K562 (cell line): ENCODE measurements at regions not wholly inside any gene's neighbourhood (a gene's known extent, or its start where the extent isn't known, plus 50 kb on each side); places are given as distances from the start of the nearest gene placed in this dataset.

Experiments used
- ATAC-seq: fragments of 200-7000 bp; cut with Tn5 transposase; 3 replicates; pipeline ENCODE4 v1.9.1; 2020; ENCODE audit warnings: moderate library complexity
- BruUV-seq: library from RNA; stranded (reverse); fragments of 400-500 nt; replicated peaks from 2 replicates; lab custom pipeline; 2021; lab: Mats Ljungman, UMichigan
- CTCF ChIA-PET: fragments of 300-600 bp; formaldehyde crosslinking; extraction: SDS; loops from one replicate; lab custom pipeline; 2021; ENCODE audit warnings: low intra/inter-chr PET ratio; lab: Yijun Ruan, JAX
- POLR2A ChIA-PET: fragments of 300-600, 350-650 bp; sonication (Branson Sonifier 250); formaldehyde crosslinking; extraction: SDS; loops from one replicate; lab custom pipeline; 2021; ENCODE audit warnings: antibody characterized with exemption, inconsistent platforms; lab: Yijun Ruan, JAX
- DNase-seq, 4 experiments: peaks; one replicate each; pipeline versions ENCODE4 v3.0.0 to v3.0.0-alpha.2; 2011 to 2018; ENCODE audit warnings: low spot score in 3 of 4, mixed read lengths in 3 of 4; ENCODE audit errors: extremely low read depth in 1 of 4
- FAIRE-seq: peaks from 2 replicates; lab custom pipeline; 2011; peaks lifted over from hg19 to GRCh38; lab: Jason Lieb, UNC
- H2AFZ ChIP-seq: 2 replicates; pipeline ENCODE4 v1.6.0; 2011; ENCODE audit warnings: low read depth, low read length, control low read depth, inconsistent platforms
- H3K27ac ChIP-seq: fragments of 200-600 bp; 3 replicates; pipeline ENCODE4 v1.8.0; 2011; ENCODE audit warnings: low read depth, mild to moderate bottlenecking, control low read depth, inconsistent platforms, low read length, moderate library complexity, mixed read lengths; ENCODE audit errors: extremely low read depth
- H3K27me3 ChIP-seq, 2 experiments: fragments of 300-600 bp in 1 of 2; 2 replicates in 1 of 2; 3 replicates in 1 of 2; pipeline versions ENCODE4 v1.6.0 to v1.8.0; 2011; ENCODE audit warnings: inconsistent platforms in 2 of 2, low read length in 2 of 2, mild to moderate bottlenecking in 1 of 2, mixed read lengths in 1 of 2, moderate library complexity in 1 of 2; ENCODE audit not compliant: control insufficient read depth in 2 of 2, insufficient read depth in 2 of 2
- H3K36me3 ChIP-seq: fragments of 300-600 bp; 3 replicates; pipeline ENCODE4 v1.8.0; 2011; ENCODE audit warnings: mild to moderate bottlenecking, low read length, inconsistent platforms; ENCODE audit not compliant: control insufficient read depth, insufficient read depth
- H3K4me1 ChIP-seq, 2 experiments: fragments of 200-600 bp in 1 of 2; replicated peaks in 1 of 2; 2 replicates in 1 of 2; 3 replicates in 1 of 2; pipeline versions ENCODE4 v1.5.1 to v1.8.0; 2011; ENCODE audit warnings: inconsistent platforms in 2 of 2, low read length in 2 of 2, mild to moderate bottlenecking in 1 of 2, mixed read lengths in 1 of 2, moderate library complexity in 1 of 2; ENCODE audit not compliant: control insufficient read depth in 2 of 2, insufficient read depth in 2 of 2
- H3K4me2 ChIP-seq: 2 replicates; pipeline ENCODE4 v1.6.1; 2011; ENCODE audit warnings: low read length, control low read depth, inconsistent platforms, mixed read lengths; ENCODE audit not compliant: insufficient read depth
- H3K4me3 ChIP-seq: fragments of 200-600 bp; sonication (generic), shearing (Covaris generic); 2 replicates; pipeline ENCODE4 v1.5.1; 2016; ENCODE audit warnings: control low read depth, inconsistent platforms
- H3K79me2 ChIP-seq: fragments of 200-600 bp; 3 replicates; pipeline ENCODE4 v1.8.0; 2011; ENCODE audit warnings: low read length, inconsistent platforms; ENCODE audit not compliant: control insufficient read depth, insufficient read depth
- H3K9ac ChIP-seq, 2 experiments: 2 replicates each; pipeline versions ENCODE4 v1.6.0 to v1.6.1; 2011; ENCODE audit warnings: low read depth in 2 of 2, low read length in 2 of 2, control low read depth in 1 of 2, inconsistent platforms in 1 of 2, mild to moderate bottlenecking in 1 of 2, mixed read lengths in 1 of 2; ENCODE audit not compliant: insufficient read depth in 1 of 2
- H3K9me1 ChIP-seq: one replicate; pipeline ENCODE4 v1.6.0; 2011; ENCODE audit warnings: inconsistent platforms, mild to moderate bottlenecking, low read length, moderate library complexity; ENCODE audit not compliant: control insufficient read depth, insufficient read depth
- H3K9me3 ChIP-seq: replicated peaks from 2 replicates; pipeline ENCODE4 v1.5.1; 2011; ENCODE audit warnings: low read depth, low read length, inconsistent platforms; ENCODE audit not compliant: control insufficient read depth, insufficient read depth
- H4K20me1 ChIP-seq: replicated peaks from 2 replicates; pipeline ENCODE4 v1.6.1; 2011; ENCODE audit warnings: low read length, inconsistent platforms, mixed read lengths; ENCODE audit not compliant: control insufficient read depth, insufficient read depth
- CBX1 ChIP-seq: sonication (generic); IDR thresholded peaks from 2 replicates; pipeline ENCODE4 v1.6.1; 2016; ENCODE audit warnings: antibody characterized with exemption, low read depth, mild to moderate bottlenecking
- EHMT2 ChIP-seq: fragments of 450-650 bp; IDR thresholded peaks from 2 replicates; pipeline ENCODE4 v1.6.1; 2018; ENCODE audit warnings: antibody characterized with exemption
- LEF1 ChIP-seq: fragments of 450-650 bp; IDR thresholded peaks from 2 replicates; pipeline ENCODE4 v1.6.1; 2016; ENCODE audit warnings: mild to moderate bottlenecking
- MAFF ChIP-seq: IDR thresholded peaks from 2 replicates; pipeline ENCODE4 v1.6.1; 2012; ENCODE audit warnings: low read length, improper control_type of control experiment
- MAFK ChIP-seq: IDR thresholded peaks from 2 replicates; pipeline ENCODE4 v1.6.1; 2011; ENCODE audit warnings: low read length, improper control_type of control experiment
- PTBP1 ChIP-seq: fragments of 200-400 bp; formaldehyde crosslinking; IDR thresholded peaks from 2 replicates; pipeline ENCODE4 v1.6.1; 2017; ENCODE audit warnings: low read depth, low read length
- ZNF316 ChIP-seq: fragments of 450-650 bp; IDR thresholded peaks from 2 replicates; pipeline ENCODE4 v1.6.1; 2016
- ZNF41 ChIP-seq: fragments of 250-450 bp; sonication (Bioruptor Pico); conservative IDR thresholded peaks from 2 replicates; pipeline ENCODE4 v1.4.0; 2020; ENCODE audit warnings: mild to moderate bottlenecking
- ZNF444 ChIP-seq: fragments of 250-450 bp; sonication (Bioruptor Pico); IDR thresholded peaks from 2 replicates; pipeline ENCODE4 v1.4.0; 2020; ENCODE audit warnings: mild to moderate bottlenecking, moderate library complexity
- WGBS: fragments of 100-300 bp; shearing (Covaris generic); methylation state at CpG from one replicate; pipeline ENCODE4 v1.1.6; 2016; ENCODE audit warnings: low coverage, mixed read lengths; ENCODE audit not compliant: insufficient coverage; ENCODE audit errors: missing lambda C conversion rate; 5-methylcytosine and 5-hydroxymethylcytosine counted together
- in situ Hi-C: fragments of 300-500 bp; cut with MboI; formaldehyde crosslinking; loops from 4 replicates; pipeline ENCODE4 v1.15.0; 2018; ENCODE audit warnings: inconsistent platforms, mixed read lengths
- intact Hi-C: fragments of 100-400 bp; cut with micrococcal nuclease; formaldehyde crosslinking; loops from 2 replicates; pipeline ENCODE4 v1.14.2; 2022

GRCh38 chr14:82451675-82452074 lies 918.0 kb upstream of the SEL1L start:
- DNase-seq: no peak
- no peak for ATAC-seq
- in situ Hi-C loops (no loop called here), intact Hi-C loops (no loop called here)
- BruUV-seq: no TSS peak
- H3K4me2 ChIP-seq: no peak overlapping the region
- no peak overlapping the region for H3K4me3 ChIP-seq
- H3K27ac ChIP-seq: no peak overlapping the region
- no peaks in the 10 kb centered on the region for H4K20me1 ChIP-seq
- H3K9ac ChIP-seq: no peak overlapping the region
- FAIRE-seq: no peak
- no peaks in the 10 kb centered on the region for H3K9me1 ChIP-seq
- H3K27me3 ChIP-seq: no peaks in the 10 kb centered on the region
- no peaks in the 10 kb centered on the region for H3K9me3 ChIP-seq
- no peaks in the 10 kb centered on the region for H3K4me1 ChIP-seq
- TF ChIP-seq EHMT2: no peak
- TF ChIP-seq ZNF444 (CRISPR knock-in tag): no peak
- no peak for TF ChIP-seq PTBP1
- no peak for TF ChIP-seq ZNF41 (CRISPR knock-in tag)
- TF ChIP-seq LEF1: no peak
- no peaks in the 10 kb centered on the region for H3K79me2 ChIP-seq
- ChIA-PET CTCF (no interaction called here), POLR2A (no interaction called here)
- no peak overlapping the region for H2AFZ ChIP-seq
- no peaks in the 10 kb centered on the region for H3K36me3 ChIP-seq

GRCh38 chr14:82482345-82482744 lies 948.7 kb upstream of the SEL1L start:
- Histone ChIP-seq H3K27me3 (no peaks in the 10 kb centered on the region), H4K20me1 (no peaks in the 10 kb centered on the region), H2AFZ (no peak overlapping the region), H3K4me2 (no peak overlapping the region), H3K4me1 (no peaks in the 10 kb centered on the region), H3K9me1 (no peaks in the 10 kb centered on the region), H3K9ac (no peak overlapping the region), H3K27ac (no peak overlapping the region), H3K36me3 (no peaks in the 10 kb centered on the region), H3K9me3 (no peaks in the 10 kb centered on the region), H3K79me2 (no peaks in the 10 kb centered on the region), H3K4me3 (no peak overlapping the region)
- TF ChIP-seq CBX1: no peak
- TF ChIP-seq MAFK: peak; percentile 48
- TF ChIP-seq MAFF: peak; percentile 28; the same call in 1 of the 2 replicates
- peak; percentile 46; the same call in 1 of the 2 replicates for TF ChIP-seq ZNF316
- BruUV-seq: no TSS peak
- 1% methylated on average over 6 of the region's 6 CpGs for WGBS
- intact Hi-C loops: no loop called here
- FAIRE-seq: no peak
- in situ Hi-C loops: no loop called here
- POLR2A ChIA-PET: no interaction called here
- DNase-seq: no peak
- CTCF ChIA-PET: no interaction called here
- ATAC-seq: no peak
